Progenitor cell of endocrine pancreas (in vitro differentiated cells): ENCODE measurements at regions not wholly inside any gene's neighbourhood (a gene's known extent, or its start where the extent isn't known, plus 50 kb on each side); places are given as distances from the start of the nearest gene placed in this dataset.

Experiments used
- DNase-seq: peaks from one replicate; pipeline ENCODE4 v3.0.0; 2021; ENCODE audit warnings: low spot score; ENCODE audit not compliant: unreplicated experiment
- H3K27ac Mint-ChIP-seq: 2 replicates; pipeline ENCODE4 v1.8.0; 2021; ENCODE audit warnings: mild to moderate bottlenecking, moderate library complexity, mixed read lengths
- H3K27me3 Mint-ChIP-seq: 2 replicates; pipeline ENCODE4 v1.8.0; 2021; ENCODE audit warnings: mixed read lengths
- H3K36me3 Mint-ChIP-seq: 2 replicates; pipeline ENCODE4 v1.8.0; 2022; ENCODE audit warnings: mixed read lengths; ENCODE audit not compliant: insufficient read depth
- H3K4me1 Mint-ChIP-seq: 2 replicates; pipeline ENCODE4 v1.8.0; 2021; ENCODE audit warnings: low read depth, mixed read lengths
- H3K4me3 Mint-ChIP-seq: 2 replicates; pipeline ENCODE4 v1.8.0; 2021; ENCODE audit warnings: low read depth, mild to moderate bottlenecking, moderate library complexity, mixed read lengths
- H3K9me3 Mint-ChIP-seq: 2 replicates; pipeline ENCODE4 v1.8.0; 2021; ENCODE audit warnings: low read depth, mixed read lengths
- CTCF ChIP-seq: fragments of 200-600 bp; sonication (generic); IDR thresholded peaks from one replicate; pipeline ENCODE4 v1.5.0; 2021; ENCODE audit warnings: antibody characterized with exemption, mild to moderate bottlenecking; ENCODE audit not compliant: unreplicated experiment

- Mint-ChIP-seq H3K36me3 (no peaks in the 10 kb centered on the region), H3K4me3 (no peak overlapping the region), H3K4me1 (peaks cover 2% of the 10 kb centered on the region), H3K27ac (no peak overlapping the region), H3K27me3 (no peaks in the 10 kb centered on the region), H3K9me3 (peaks cover 4% of the 10 kb centered on the region)
- DNase-seq, result no peak
- TF ChIP-seq CTCF, result no peak
These were observed 97.2 kb upstream of the FIBIN start for GRCh38 chr11:26896719-26897118.

GRCh38 chr11:26898799-26899198 lies 95.1 kb upstream of the FIBIN start:
- Mint-ChIP-seq H3K4me3 (no peak overlapping the region), H3K27ac (no peak overlapping the region), H3K36me3 (no peaks in the 10 kb centered on the region), H3K27me3 (no peaks in the 10 kb centered on the region), H3K9me3 (peaks cover 4% of the 10 kb centered on the region), H3K4me1 (peaks cover 4% of the 10 kb centered on the region)
- DNase-seq, result no peak
- no peak for TF ChIP-seq CTCF

- no peak for DNase-seq
- Mint-ChIP-seq H3K9me3 (no peaks in the 10 kb centered on the region), H3K4me1 (peaks cover 4% of the 10 kb centered on the region), H3K36me3 (no peaks in the 10 kb centered on the region), H3K27ac (no peak overlapping the region), H3K4me3 (no peak overlapping the region), H3K27me3 (no peaks in the 10 kb centered on the region)
- TF ChIP-seq CTCF, result no peak
These were observed 92.8 kb upstream of the FIBIN start for GRCh38 chr11:26901162-26901561.

DNA sequence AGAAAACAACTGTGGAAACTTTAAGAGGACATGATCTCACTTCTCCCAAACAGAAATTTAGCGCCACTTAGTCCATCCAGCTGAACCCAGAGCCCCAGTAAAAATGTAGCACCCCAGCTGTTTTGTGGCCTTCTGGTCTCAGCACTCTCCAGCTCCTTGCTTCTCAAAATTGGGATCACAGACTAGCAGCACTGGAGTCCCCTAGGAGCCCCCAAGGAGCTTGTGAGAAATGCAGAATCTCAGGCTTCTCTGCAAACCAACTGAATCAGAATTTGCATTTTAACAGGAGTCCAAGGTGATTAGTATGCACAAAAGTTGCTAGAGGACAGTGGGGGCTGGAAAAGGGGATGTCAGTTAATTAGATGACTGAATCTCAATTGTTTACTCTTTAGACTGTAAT lies 89.8 kb upstream of the FIBIN start:
- no peaks in the 10 kb centered on the region for H3K27me3 Mint-ChIP-seq
- H3K4me3 Mint-ChIP-seq, result no peak overlapping the region
- peaks cover 4% of the 10 kb centered on the region for H3K4me1 Mint-ChIP-seq
- H3K36me3 Mint-ChIP-seq, result no peaks in the 10 kb centered on the region
- TF ChIP-seq CTCF, result no peak
- DNase-seq, result no peak
- H3K9me3 Mint-ChIP-seq, result no peaks in the 10 kb centered on the region
- H3K27ac Mint-ChIP-seq, result no peak overlapping the region

- H3K4me1 Mint-ChIP-seq, result peaks cover 8% of the 10 kb centered on the region
- no peak for DNase-seq
- no peaks in the 10 kb centered on the region for H3K9me3 Mint-ChIP-seq
- H3K36me3 Mint-ChIP-seq, result no peaks in the 10 kb centered on the region
- no peak overlapping the region for H3K27ac Mint-ChIP-seq
- H3K27me3 Mint-ChIP-seq, result no peaks in the 10 kb centered on the region
- no peak overlapping the region for H3K4me3 Mint-ChIP-seq
- TF ChIP-seq CTCF, result no peak
These were observed 89.1 kb upstream of the FIBIN start for GRCh38 chr11:26904801-26905200.
